IMR-90 (cell line): ENCODE measurements at regions not wholly inside any gene's neighbourhood (a gene's known extent, or its start where the extent isn't known, plus 50 kb on each side); places are given as distances from the start of the nearest gene placed in this dataset.

Experiments used
- ATAC-seq: fragments of 200-7000 bp; cut with Tn5 transposase; 2 replicates; pipeline ENCODE4 v1.9.1; 2020; ENCODE audit warnings: low read depth, mild to moderate bottlenecking, moderate library complexity
- BruUV-seq: library from RNA; stranded (reverse); fragments of 400-500 nt; replicated peaks from 2 replicates; lab custom pipeline; 2021; lab: Mats Ljungman, UMichigan
- CTCF ChIA-PET: fragments of 300-600 bp; formaldehyde crosslinking; extraction: SDS; loops from one replicate; lab custom pipeline; 2021; ENCODE audit warnings: antibody characterized with exemption; lab: Yijun Ruan, JAX
- POLR2A ChIA-PET: fragments of 300-600 bp; sonication (Branson Sonifier 250); formaldehyde crosslinking; loops from one replicate; lab custom pipeline; 2022; ENCODE audit warnings: antibody characterized with exemption; ENCODE audit not compliant: unreplicated experiment; lab: Charles Lee
- DNase-seq: peaks from one replicate; pipeline ENCODE4 v3.0.0; 2013
- H2AFZ ChIP-seq: replicated peaks from 2 replicates; pipeline ENCODE3; 2013; ENCODE audit warnings: low read length, mild to moderate bottlenecking; ENCODE audit not compliant: poor library complexity
- H2AK5ac ChIP-seq: 2 replicates; pipeline ENCODE4 v1.6.1; 2013; ENCODE audit warnings: low read depth, low read length, inconsistent platforms
- H2AK9ac ChIP-seq: replicated peaks from 2 replicates; pipeline ENCODE3; 2013; ENCODE audit warnings: mild to moderate bottlenecking, low read depth, low read length, moderate library complexity; ENCODE audit not compliant: poor library complexity
- H2BK120ac ChIP-seq: 2 replicates; pipeline ENCODE4 v1.6.1; 2013; ENCODE audit warnings: low read depth, low read length, inconsistent platforms
- H2BK15ac ChIP-seq: 3 replicates; pipeline ENCODE4 v1.6.1; 2013; ENCODE audit warnings: low read depth, low read length, inconsistent platforms
- H2BK20ac ChIP-seq: 2 replicates; pipeline ENCODE4 v1.6.1; 2013; ENCODE audit warnings: low read depth, mild to moderate bottlenecking, inconsistent platforms, low read length, moderate library complexity
- H2BK5ac ChIP-seq: 2 replicates; pipeline ENCODE4 v1.6.1; 2013; ENCODE audit warnings: mild to moderate bottlenecking, low read depth, low read length, inconsistent platforms; ENCODE audit not compliant: poor library complexity, severe bottlenecking
- H3K14ac ChIP-seq: replicated peaks from 2 replicates; pipeline ENCODE4 v1.6.1; 2013; ENCODE audit warnings: low read depth, low read length, inconsistent platforms
- H3K18ac ChIP-seq: 2 replicates; pipeline ENCODE4 v1.6.1; 2013; ENCODE audit warnings: low read depth, low read length, control low read depth
- H3K23ac ChIP-seq: 2 replicates; pipeline ENCODE4 v1.6.1; 2013; ENCODE audit warnings: low read depth, low read length, inconsistent platforms
- H3K27ac ChIP-seq: 2 replicates; pipeline ENCODE4 v1.5.1; 2013; ENCODE audit warnings: mild to moderate bottlenecking, control low read depth, low read length; ENCODE audit not compliant: insufficient read depth
- H3K27me3 ChIP-seq: 2 replicates; pipeline ENCODE4 v1.6.1; 2013; ENCODE audit warnings: low read length; ENCODE audit not compliant: control insufficient read depth, insufficient read depth
- H3K36me3 ChIP-seq: 2 replicates; pipeline ENCODE4 v1.6.1; 2013; ENCODE audit warnings: low read length, mixed read lengths; ENCODE audit not compliant: control insufficient read depth, insufficient read depth
- H3K4ac ChIP-seq: 2 replicates; pipeline ENCODE4 v1.6.1; 2013; ENCODE audit warnings: low read depth, low read length, inconsistent platforms
- H3K4me1 ChIP-seq: 2 replicates; pipeline ENCODE4 v1.6.1; 2013; ENCODE audit warnings: low read length, mixed read lengths; ENCODE audit not compliant: control insufficient read depth, insufficient read depth
- H3K4me2 ChIP-seq: 2 replicates; pipeline ENCODE4 v1.6.1; 2013; ENCODE audit warnings: low read depth, mild to moderate bottlenecking, control low read depth, low read length, moderate library complexity
- H3K4me3 ChIP-seq: 2 replicates; pipeline ENCODE4 v1.5.1; 2013; ENCODE audit warnings: low read depth, mild to moderate bottlenecking, control low read depth, low read length, moderate library complexity; ENCODE audit not compliant: insufficient read depth
- H3K56ac ChIP-seq: 2 replicates; pipeline ENCODE4 v1.6.1; 2013; ENCODE audit warnings: low read length, inconsistent platforms; ENCODE audit not compliant: insufficient read depth; ENCODE audit errors: extremely low read depth
- H3K79me1 ChIP-seq, 2 experiments: 2 replicates each; pipeline ENCODE4 v1.6.1; 2013; ENCODE audit warnings: low read length in 2 of 2, inconsistent platforms in 1 of 2, low read depth in 1 of 2
- H3K9ac ChIP-seq: 2 replicates; pipeline ENCODE4 v1.6.1; 2013; ENCODE audit warnings: low read depth, low read length, control low read depth
- H3K9me1 ChIP-seq: 2 replicates; pipeline ENCODE4 v1.6.1; 2013; ENCODE audit warnings: low read length, inconsistent platforms; ENCODE audit not compliant: insufficient read depth
- H3K9me3 ChIP-seq: 2 replicates; pipeline ENCODE4 v1.6.1; 2013; ENCODE audit warnings: low read length; ENCODE audit not compliant: control insufficient read depth, insufficient read depth
- H4K20me1 ChIP-seq: 2 replicates; pipeline ENCODE4 v1.6.1; 2013; ENCODE audit warnings: low read length, inconsistent platforms; ENCODE audit not compliant: insufficient read depth
- H4K5ac ChIP-seq: 2 replicates; pipeline ENCODE4 v1.6.1; 2013; ENCODE audit warnings: mild to moderate bottlenecking, low read depth, low read length, control low read depth
- H4K8ac ChIP-seq, 2 experiments: 2 replicates each; pipeline ENCODE4 v1.6.1; 2013; ENCODE audit warnings: low read depth in 2 of 2, low read length in 2 of 2, control low read depth in 1 of 2, inconsistent platforms in 1 of 2
- H4K91ac ChIP-seq: 2 replicates; pipeline ENCODE4 v1.6.1; 2013; ENCODE audit warnings: low read depth, low read length, inconsistent platforms; ENCODE audit not compliant: insufficient read depth
- CEBPB ChIP-seq: IDR thresholded peaks from 2 replicates; pipeline ENCODE4 v1.6.1; 2012; ENCODE audit warnings: low read depth, low read length, improper control_type of control experiment
- CHD1 ChIP-seq: IDR thresholded peaks from 2 replicates; pipeline ENCODE4 v1.6.1; 2012; ENCODE audit warnings: low read depth, low read length, improper control_type of control experiment
- CTCF ChIP-seq: conservative IDR thresholded peaks from 2 replicates; pipeline ENCODE4 v1.5.1; 2012; ENCODE audit warnings: mild to moderate bottlenecking, low read depth, low read length, improper control_type of control experiment
- MAFK ChIP-seq: IDR thresholded peaks from 2 replicates; pipeline ENCODE4 v1.6.1; 2012; ENCODE audit warnings: low read depth, low read length, improper control_type of control experiment
- MXI1 ChIP-seq: IDR thresholded peaks from 2 replicates; pipeline ENCODE4 v1.6.1; 2012; ENCODE audit warnings: low read depth, mild to moderate bottlenecking, low read length, moderate library complexity, borderline replicate concordance
- NFE2L2 ChIP-seq: fragments of 150-350 bp; IDR thresholded peaks from 2 replicates; pipeline ENCODE4 v1.6.1; 2016; ENCODE audit warnings: low read depth, mild to moderate bottlenecking, low read length
- RCOR1 ChIP-seq: IDR thresholded peaks from 2 replicates; pipeline ENCODE4 v1.6.1; 2012; ENCODE audit warnings: mild to moderate bottlenecking, low read length, improper control_type of control experiment; ENCODE audit not compliant: insufficient replicate concordance
- SMC3 ChIP-seq: fragments of 150-350 bp; IDR thresholded peaks from 2 replicates; pipeline ENCODE4 v1.6.1; 2016; ENCODE audit warnings: low read depth, mild to moderate bottlenecking, antibody characterized with exemption, low read length, moderate library complexity
- WGBS, 2 experiments: methylation state at CpG; one replicate each; pipeline versions ENCODE4 v1.1.5 to v1.1.7; 2013; ENCODE audit warnings: missing lambda C conversion rate in 2 of 2; ENCODE audit not compliant: insufficient read length in 1 of 2; ENCODE audit errors: extremely low coverage in 2 of 2; 5-methylcytosine and 5-hydroxymethylcytosine counted together
- dilution Hi-C: fragments of 300-500 bp; cut with HindIII; formaldehyde crosslinking; loops from one replicate; pipeline ENCODE4 v1.14.3; 2018; ENCODE audit warnings: low sequenced_read_pairs; ENCODE audit not compliant: unreplicated experiment
- in situ Hi-C: fragments of 300-500 bp; cut with MboI; formaldehyde crosslinking; loops from 3 replicates; pipeline ENCODE4 v1.14.3; 2019; ENCODE audit warnings: low sequenced_read_pairs, inconsistent platforms, mixed read lengths
- intact Hi-C: fragments of 100-400 bp; cut with micrococcal nuclease; formaldehyde crosslinking; loops from 2 replicates; pipeline ENCODE4 v1.10.0; 2022

GRCh38 chr7:86953653-86954336 is 105.7 kb downstream of the ELAPOR2 start:
- CTCF ChIA-PET, result interaction anchor here (0.5 kb wide), 1 partner anchor 187 kb away, joined by 3 read pairs; no protein-coding TSS in a partner anchor
- in situ Hi-C loops, result no loop called here
- no CpG with 5 or more reads among the region's 3 CpGs for WGBS, 2 experiments

More at GRCh38 chr7:86953653-86954336, 105.7 kb downstream of the ELAPOR2 start:
- no peak overlapping the region for H4K5ac ChIP-seq
- H3K27me3 ChIP-seq, result no peaks in the 10 kb centered on the region
- H4K8ac ChIP-seq, result no peak overlapping the region
- no peak overlapping the region for H3K27ac ChIP-seq
- H3K18ac ChIP-seq, result no peak overlapping the region
- ATAC-seq (no peak), DNase-seq (no peak)
- no peak overlapping the region for H3K4me3 ChIP-seq
- H2BK15ac ChIP-seq, result no peak overlapping the region
- H3K4ac ChIP-seq, result no peak overlapping the region
- dilution Hi-C loops, result no loop called here
- H2AK5ac ChIP-seq, result no peak overlapping the region
- H2BK20ac ChIP-seq, result no peak overlapping the region
- H3K9me1 ChIP-seq, result no peaks in the 10 kb centered on the region
- H3K9ac ChIP-seq, result no peak overlapping the region
- no peaks in the 10 kb centered on the region for H3K79me1 ChIP-seq
- H3K9me3 ChIP-seq, result no peaks in the 10 kb centered on the region
- H4K20me1 ChIP-seq, result no peaks in the 10 kb centered on the region
- H2BK5ac ChIP-seq, result no peak overlapping the region
- TF ChIP-seq SMC3 (no peak), MXI1 (no peak), CHD1 (no peak), MAFK (no peak), NFE2L2 (no peak), CTCF (no peak), CEBPB (peak; percentile 73), RCOR1 (no peak)
- H3K14ac ChIP-seq, result no peak overlapping the region
- no peak overlapping the region for H3K56ac ChIP-seq
- POLR2A ChIA-PET, result no interaction called here
- H2BK120ac ChIP-seq, result no peak overlapping the region
- intact Hi-C loops, result no loop called here
- no peak overlapping the region for H3K4me2 ChIP-seq
- no peak overlapping the region for H4K91ac ChIP-seq
- H3K4me1 ChIP-seq, result no peaks in the 10 kb centered on the region
- no TSS peak for BruUV-seq
- H3K23ac ChIP-seq, result no peak overlapping the region
- no peak overlapping the region for H2AK9ac ChIP-seq
- no peaks in the 10 kb centered on the region for H3K36me3 ChIP-seq
- H2AFZ ChIP-seq, result no peak overlapping the region
